Left colon (tissue), 2 donors: ENCODE measurements at regions not wholly inside any gene's neighbourhood (a gene's known extent, or its start where the extent isn't known, plus 50 kb on each side); places are given as distances from the start of the nearest gene placed in this dataset.
"Not testable (repeated sequence)": the region's sequence is repeated elsewhere in the genome, so short reads cannot be mapped to it uniquely, and the experiment has no call there.

ENCODE experiments used
- ATAC-seq: fragments of 200-7000 bp; cut with Tn5 transposase; one replicate; pipeline ENCODE4 v1.9.1; 2020; ENCODE audit warnings: mild to moderate bottlenecking, moderate library complexity
- DNase-seq, 2 donors: peaks; one replicate each; pipeline ENCODE4 v3.0.0-alpha.2; 2020
- intact Hi-C, 2 donors: fragments of 100-400 bp; cut with DNase I in 1 of 2; cut with micrococcal nuclease in 1 of 2; formaldehyde crosslinking; loops; one replicate each; pipeline versions ENCODE4 v1.11.2 to v1.14.0; 2022; cut with DNase I, micrococcal nuclease
- donor health status: DM: no; HTN: no; CAD: no.
- donor health status: DM: yes; HTN: yes; CAD: no.

DNA sequence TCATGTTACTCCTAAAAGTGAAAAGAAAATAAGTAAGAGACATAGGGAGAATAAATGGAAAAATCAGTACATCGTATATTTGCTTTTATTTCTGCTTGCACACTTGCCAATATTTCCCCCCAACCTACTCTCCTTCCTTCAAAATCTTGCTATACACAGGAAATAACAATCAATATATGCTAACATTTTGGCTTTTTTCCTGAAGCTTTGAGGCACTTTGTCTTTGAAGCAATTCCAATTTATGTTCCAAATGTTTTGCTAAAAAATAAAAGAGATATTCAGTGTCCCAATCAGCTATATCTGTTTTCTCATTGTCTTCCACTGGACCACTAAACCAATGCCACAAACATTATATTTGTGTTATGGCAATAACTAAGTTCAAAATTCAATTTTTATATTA lies 184.0 kb upstream of the NEGR1 start:
- DNase-seq (no peak), ATAC-seq (no peak)
- intact Hi-C loops = no loop called here

- ATAC-seq (no peak), DNase-seq (no peak)
- intact Hi-C loops = no loop called here
Measured at GRCh38 chr1:72462186-72462905, 180.0 kb upstream of the NEGR1 start.

GRCh38 chr1:72442262-72442661 lies 159.9 kb upstream of the NEGR1 start:
- no peak for DNase-seq
- intact Hi-C loops = no loop called here
- ATAC-seq = no peak

DNA sequence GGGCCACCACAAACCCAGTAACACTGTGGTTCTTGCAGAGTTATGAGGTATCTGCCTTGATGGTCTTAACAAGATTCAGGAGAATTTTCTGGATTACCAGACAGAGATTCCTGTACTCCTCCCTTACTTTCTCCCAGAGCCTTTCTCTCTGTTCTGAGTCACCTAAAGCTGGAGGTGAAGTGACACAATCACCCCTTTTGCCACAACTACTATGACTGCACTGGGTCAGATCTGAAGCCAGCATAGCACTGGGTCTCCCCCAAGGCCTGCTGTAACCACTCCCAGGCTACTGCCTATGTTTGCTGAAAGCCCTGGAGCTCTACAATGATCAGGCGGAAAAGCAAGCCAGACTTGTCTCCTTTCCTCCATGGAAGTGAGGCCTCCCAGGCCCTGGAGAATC lies 156.7 kb upstream of the NEGR1 start:
- no peak for DNase-seq
- ATAC-seq = no peak
- intact Hi-C loops = no loop called here

DNA sequence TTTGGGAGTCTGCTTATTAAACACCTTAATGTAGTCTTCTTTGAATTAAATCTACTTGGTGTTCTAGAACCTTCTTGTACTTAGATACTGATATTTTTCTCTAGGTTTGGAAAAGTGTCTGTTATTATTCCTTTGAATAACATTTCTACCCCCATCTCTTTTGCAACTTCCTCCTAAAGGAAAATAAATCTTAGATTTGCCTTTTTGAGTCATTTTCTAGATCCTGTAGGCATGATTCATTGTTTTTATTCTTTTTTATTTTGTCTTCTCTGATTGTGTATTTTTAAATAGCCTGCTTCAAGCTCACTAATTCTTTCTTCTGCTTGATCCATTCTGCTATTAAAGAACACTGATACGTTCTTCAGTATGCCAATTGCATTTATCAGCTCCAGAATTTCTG lies 155.9 kb upstream of the NEGR1 start:
- intact Hi-C loops = no loop called here
- ATAC-seq = no peak
- no peak for DNase-seq

- intact Hi-C loops = no loop called here
- DNase-seq = no peak
- ATAC-seq = no peak
Measured at GRCh38 chr1:72435025-72435424, 152.7 kb upstream of the NEGR1 start.

GRCh38 chr1:72434070-72434469 lies 151.7 kb upstream of the NEGR1 start:
- DNase-seq (no peak), ATAC-seq (no peak)
- intact Hi-C loops = no loop called here

DNA sequence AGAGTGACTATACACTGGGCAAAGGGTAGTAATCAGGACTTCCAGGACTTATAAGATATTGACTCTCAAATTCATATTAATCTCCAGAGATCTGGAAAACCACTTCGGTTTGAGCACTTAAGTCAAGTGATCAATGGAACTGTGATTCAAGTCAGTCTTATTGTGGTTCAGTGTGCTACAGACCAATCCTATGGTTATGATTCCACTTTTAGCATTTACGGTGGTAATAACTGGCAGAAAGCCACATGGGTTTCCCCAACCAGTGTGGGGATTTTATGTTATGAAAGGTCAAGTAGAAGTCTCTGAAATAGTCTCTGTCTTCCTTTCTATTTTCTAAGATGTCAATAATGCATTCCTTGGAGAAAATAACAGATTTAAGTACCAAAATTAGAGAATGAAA lies 151.3 kb upstream of the NEGR1 start:
- DNase-seq (no peak), ATAC-seq (no peak)
- intact Hi-C loops = no loop called here

DNA sequence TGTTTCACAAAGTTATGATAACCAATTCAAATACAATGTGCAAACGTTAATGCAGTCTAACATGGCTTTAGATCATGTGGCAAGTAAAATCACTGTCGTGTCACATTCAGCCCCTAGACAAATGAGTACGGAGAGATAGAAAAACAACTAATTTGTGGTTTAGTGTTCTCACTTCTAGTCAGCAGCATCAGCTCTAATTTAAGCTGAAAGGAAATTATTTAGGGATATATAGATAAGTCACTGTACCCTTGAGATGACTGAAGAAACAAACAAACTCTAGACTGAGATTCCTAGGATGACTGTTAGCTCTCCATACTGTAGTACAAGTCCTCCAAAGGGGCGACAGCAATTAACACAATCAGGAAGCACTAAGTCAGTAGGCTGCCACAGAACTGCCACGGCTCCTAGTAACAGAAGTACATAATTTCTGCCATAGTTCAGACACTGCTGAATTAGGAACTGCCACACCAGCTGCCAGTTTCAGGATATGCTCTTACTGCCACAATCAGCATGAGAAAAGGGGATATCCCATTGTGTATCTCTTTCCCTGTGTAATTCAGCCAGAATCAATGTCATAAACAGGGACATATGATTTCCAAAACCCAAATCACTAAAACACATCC lies 150.4 kb upstream of the NEGR1 start:
- DNase-seq (no peak), ATAC-seq (no peak)
- intact Hi-C loops = no loop called here

- no peak for DNase-seq
- ATAC-seq = no peak
- intact Hi-C loops = no loop called here
Measured at GRCh38 chr1:72431810-72432209, 149.5 kb upstream of the NEGR1 start.

DNA sequence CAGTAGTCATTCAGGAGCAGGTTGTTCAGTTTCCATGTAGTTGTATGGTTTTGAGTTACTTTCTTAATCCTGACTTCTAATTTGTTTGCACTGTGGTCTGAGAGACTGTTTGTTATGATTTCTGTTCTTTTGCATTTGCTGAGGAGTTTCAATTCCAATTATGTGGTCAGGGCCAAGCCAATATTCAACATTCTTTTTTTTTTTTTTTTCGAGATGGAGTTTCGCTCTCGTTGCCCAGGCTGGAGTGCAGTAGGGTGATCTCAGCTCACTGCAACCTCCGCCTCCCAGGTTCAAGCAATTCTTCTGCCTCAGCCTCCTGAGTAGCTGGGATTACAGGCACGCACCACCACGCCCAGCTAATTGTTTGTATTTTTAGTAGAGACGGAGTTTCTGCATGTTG lies 145.9 kb upstream of the NEGR1 start:
- intact Hi-C loops, ATAC-seq, DNase-seq: not testable (repeated sequence)

- intact Hi-C loops = no loop called here
Measured at GRCh38 chr1:72419229-72419628, 136.9 kb upstream of the NEGR1 start.

DNA sequence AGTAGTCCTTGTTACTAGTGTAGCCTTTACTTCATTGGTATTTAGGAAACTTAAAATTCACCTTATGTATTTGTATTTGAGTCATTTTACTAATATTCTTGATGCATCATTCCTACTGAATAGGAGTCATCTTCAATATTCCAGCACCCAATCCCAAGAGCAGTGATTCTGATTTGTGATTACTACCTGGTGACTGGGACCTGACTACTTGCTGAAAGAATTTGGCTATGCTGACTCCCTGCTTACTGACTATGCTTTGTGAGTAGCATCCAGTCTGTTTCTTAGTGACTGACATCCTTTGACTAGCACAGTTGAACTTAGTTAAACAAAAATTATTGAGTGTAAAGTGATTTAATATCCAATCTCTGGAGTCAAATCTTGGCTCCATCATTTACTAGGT lies 129.9 kb upstream of the NEGR1 start:
- intact Hi-C loops = no loop called here
- ATAC-seq (no peak), DNase-seq (no peak)

More at GRCh38 chr1:72419229-72419628, 136.9 kb upstream of the NEGR1 start:
- no peak for DNase-seq
- ATAC-seq = no peak

DNA sequence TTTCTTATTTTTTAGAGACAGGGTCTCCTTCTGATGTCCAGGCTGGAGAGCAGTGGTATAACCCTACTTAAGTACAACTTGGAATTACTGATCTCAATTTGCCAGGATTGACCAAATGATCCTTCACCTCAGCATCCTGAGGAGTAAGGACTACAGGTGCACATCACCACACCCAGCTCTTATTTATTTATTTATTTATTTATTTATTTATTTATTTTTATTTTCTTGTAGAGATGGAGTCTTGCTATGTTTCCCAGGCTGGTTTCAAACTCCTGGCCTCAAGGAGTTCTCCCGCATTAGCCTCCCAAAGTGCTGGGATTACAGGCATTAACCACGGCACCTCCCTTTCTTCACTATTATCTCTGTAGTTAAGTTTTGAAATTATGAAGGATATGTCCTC lies 117.5 kb upstream of the NEGR1 start:
- ATAC-seq (no peak), DNase-seq (no peak)
- intact Hi-C loops = no loop called here

- intact Hi-C loops = no loop called here
- no peak for ATAC-seq
- no peak for DNase-seq
Measured at GRCh38 chr1:72397786-72398185, 115.4 kb upstream of the NEGR1 start.

- intact Hi-C loops = no loop called here
- ATAC-seq = no peak
- no peak for DNase-seq
Measured at GRCh38 chr1:72394457-72394856, 112.1 kb upstream of the NEGR1 start.

DNA sequence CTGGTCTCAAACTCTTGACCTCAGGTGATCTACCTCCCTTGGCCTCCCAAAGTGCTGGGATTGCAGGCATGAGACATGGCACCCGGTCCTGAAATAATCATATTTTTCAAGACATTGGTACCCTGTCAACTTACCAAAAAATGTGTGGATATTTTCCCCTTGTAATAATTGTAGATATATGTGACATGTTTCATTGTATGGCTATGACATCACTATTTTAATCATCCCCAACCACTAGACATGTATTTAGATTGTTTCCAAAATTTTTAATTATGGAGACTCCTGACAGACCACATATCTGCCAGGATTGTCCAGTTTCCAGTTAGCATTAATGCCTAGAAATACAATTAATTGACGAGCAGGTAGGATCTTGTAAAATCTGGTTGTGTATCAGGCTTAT lies 96.7 kb upstream of the NEGR1 start:
- intact Hi-C loops = no loop called here
- DNase-seq (no peak), ATAC-seq (no peak)

DNA sequence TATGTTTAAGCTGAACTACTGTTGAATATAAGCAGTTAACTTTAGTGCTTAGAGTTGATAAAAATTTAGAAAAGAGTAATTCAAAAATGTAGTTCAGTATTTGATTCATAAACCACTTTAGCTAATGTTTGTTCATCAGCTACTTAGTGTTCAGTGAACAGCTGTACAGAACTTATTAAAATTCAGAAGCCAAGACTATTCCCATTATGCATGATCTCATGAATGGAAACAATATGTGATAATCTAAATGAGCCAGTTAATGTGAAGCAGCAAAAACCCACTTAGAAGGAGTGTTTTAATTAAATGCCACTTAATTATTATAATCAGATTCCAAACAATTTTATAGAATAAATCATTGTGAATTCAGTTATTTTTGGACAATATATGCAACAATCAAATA lies 92.9 kb upstream of the NEGR1 start:
- no peak for DNase-seq
- intact Hi-C loops = no loop called here
- no peak for ATAC-seq

DNA sequence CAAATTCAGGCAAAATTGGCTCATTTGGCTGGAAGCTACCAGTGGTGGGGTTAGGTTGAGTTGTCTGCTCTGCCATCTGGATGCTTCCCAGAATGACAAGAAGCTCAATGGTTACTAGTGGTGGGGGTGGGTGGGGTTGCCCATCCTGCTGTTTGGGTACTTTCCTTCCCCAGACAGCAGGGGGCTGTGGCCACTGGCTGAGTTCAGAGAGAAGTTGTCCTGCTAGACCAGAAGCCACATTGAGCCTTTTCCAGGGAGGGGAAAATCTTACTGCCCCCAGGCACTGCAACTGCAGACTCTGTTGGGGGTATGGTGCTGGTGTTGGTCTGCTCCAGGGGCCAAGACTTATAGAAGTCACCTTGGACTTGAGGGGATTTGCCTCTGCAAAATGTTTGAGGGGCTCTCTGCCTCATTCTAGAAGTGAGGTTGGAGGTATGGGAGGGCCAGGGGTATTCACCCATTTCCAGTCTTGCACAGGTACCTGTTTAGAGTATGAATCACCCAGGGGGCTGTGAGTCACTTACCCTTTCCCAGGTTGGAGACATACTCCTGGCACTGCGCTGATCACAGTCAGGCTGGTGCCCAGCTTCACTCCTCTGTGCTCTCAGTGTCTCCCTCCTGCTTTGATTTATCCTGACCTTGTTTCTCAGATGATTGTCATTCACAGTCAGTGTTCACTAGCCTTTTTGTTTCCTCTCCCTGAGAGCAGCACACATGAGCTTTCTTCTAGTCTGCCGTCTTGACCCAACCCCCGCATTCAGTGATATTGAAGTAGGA lies 89.1 kb upstream of the NEGR1 start:
- DNase-seq (no peak), ATAC-seq (no peak)
- intact Hi-C loops = no loop called here

GRCh38 chr1:72370836-72371235 lies 88.5 kb upstream of the NEGR1 start:
- ATAC-seq, DNase-seq, intact Hi-C loops: not testable (repeated sequence)
